ENCODE measurements at regions not wholly inside any gene's neighbourhood (a gene's known extent, or its start where the extent isn't known, plus 50 kb on each side); places are given as distances from the start of the nearest gene placed in this dataset.

- Mint-ChIP-seq H3K4me3 (no peak overlapping the region), H3K9me3 (ENCODE audit: insufficient read depth) (no peaks in the 10 kb centered on the region), H3K4me1 (no peaks in the 10 kb centered on the region), H3K27me3 (no peaks in the 10 kb centered on the region), H3K27ac (no peak overlapping the region)
- DNase-seq (no peak), ATAC-seq (ENCODE audit: low read depth) (no peak)
- Histone ChIP-seq H3K4me2 (replicated peaks; ENCODE audit: low read depth, low read length, poor library complexity, severe bottlenecking) (no peak overlapping the region), H3K4me1 (ENCODE audit: control insufficient read depth in 2 of 2, insufficient read depth in 2 of 2, low read length in 2 of 2) (no peaks in the 10 kb centered on the region), H2AFZ (ENCODE audit: insufficient read depth, low read depth, low read length, poor library complexity, severe bottlenecking) (no peak overlapping the region), H4K20me1 (ENCODE audit: control insufficient read depth, insufficient read depth, low read length, poor library complexity, severe bottlenecking) (no peaks in the 10 kb centered on the region), H3K36me3 (replicated peaks in 1 of 2; ENCODE audit: control extremely low read depth in 1 of 2, control insufficient read depth in 1 of 2, extremely low read depth in 1 of 2, insufficient read depth in 2 of 2, low read length in 1 of 2) (peaks cover 22 to 57% of the 10 kb centered on the region in 2 experiments), H3K27me3 (replicated peaks in 1 of 4; ENCODE audit: control extremely low read depth in 1 of 4, control insufficient read depth in 3 of 4, insufficient read depth in 4 of 4, low read length in 3 of 4) (no peaks in the 10 kb centered on the region), H3K4me3 (ENCODE audit: control extremely low read depth in 1 of 5, extremely low read depth in 1 of 5, insufficient read depth in 1 of 5, low read depth in 2 of 5, low read length in 4 of 5) (no peak overlapping the region), H3K9me3 (ENCODE audit: control extremely low read depth in 1 of 3, control insufficient read depth in 2 of 3, insufficient read depth in 1 of 3, low read length in 2 of 3) (no peaks in the 10 kb centered on the region), H3K79me2 (ENCODE audit: control insufficient read depth, insufficient read depth, low read length) (no peaks in the 10 kb centered on the region), H3K9ac (ENCODE audit: low read length) (no peak overlapping the region), H3K27ac (ENCODE audit: low read length in 2 of 2) (no peak overlapping the region)
- intact Hi-C loops (cut with micrococcal nuclease) = no loop called here
- CTCF ChIA-PET = interaction anchor here (0.6 kb wide), 1 partner anchor 38 kb away, joined by 3 read pairs; no protein-coding TSS in a partner anchor
- POLR2A ChIA-PET = no interaction called here
- TF ChIP-seq EZH2 (IDR thresholded peaks at IDR 0.05; ENCODE audit: borderline replicate concordance, insufficient read depth, low read depth, low read length, poor library complexity, severe bottlenecking) (no peak), CTCF (IDR thresholded peaks at IDR 0.05) (no peak)
Measured at GRCh38 chr6:144806222-144806621, 521.1 kb downstream of the UTRN start.

- Histone ChIP-seq H3K9ac (ENCODE audit: low read length) (no peak overlapping the region), H3K27ac (ENCODE audit: low read length in 2 of 2) (no peak overlapping the region), H3K27me3 (replicated peaks in 1 of 4; ENCODE audit: control extremely low read depth in 1 of 4, control insufficient read depth in 3 of 4, insufficient read depth in 4 of 4, low read length in 3 of 4) (no peaks in the 10 kb centered on the region), H3K9me3 (ENCODE audit: control extremely low read depth in 1 of 3, control insufficient read depth in 2 of 3, insufficient read depth in 1 of 3, low read length in 2 of 3) (no peaks in the 10 kb centered on the region), H3K4me3 (ENCODE audit: control extremely low read depth in 1 of 5, extremely low read depth in 1 of 5, insufficient read depth in 1 of 5, low read depth in 2 of 5, low read length in 4 of 5) (no peak overlapping the region), H3K4me2 (replicated peaks; ENCODE audit: low read depth, low read length, poor library complexity, severe bottlenecking) (no peak overlapping the region), H4K20me1 (ENCODE audit: control insufficient read depth, insufficient read depth, low read length, poor library complexity, severe bottlenecking) (no peaks in the 10 kb centered on the region), H3K4me1 (ENCODE audit: control insufficient read depth in 2 of 2, insufficient read depth in 2 of 2, low read length in 2 of 2) (no peaks in the 10 kb centered on the region), H2AFZ (ENCODE audit: insufficient read depth, low read depth, low read length, poor library complexity, severe bottlenecking) (no peak overlapping the region), H3K79me2 (ENCODE audit: control insufficient read depth, insufficient read depth, low read length) (no peaks in the 10 kb centered on the region), H3K36me3 (replicated peaks in 1 of 2; ENCODE audit: control extremely low read depth in 1 of 2, control insufficient read depth in 1 of 2, extremely low read depth in 1 of 2, insufficient read depth in 2 of 2, low read length in 1 of 2) (peaks cover 23 to 57% of the 10 kb centered on the region in 2 experiments)
- CTCF ChIA-PET = no interaction called here
- H3K4me3 Mint-ChIP-seq = no peak overlapping the region
- TF ChIP-seq EZH2 (IDR thresholded peaks at IDR 0.05; ENCODE audit: borderline replicate concordance, insufficient read depth, low read depth, low read length, poor library complexity, severe bottlenecking) = no peak
- TF ChIP-seq CTCF (IDR thresholded peaks at IDR 0.05) = no peak
- ATAC-seq (ENCODE audit: low read depth) (no peak), DNase-seq (no peak)
- no peak overlapping the region for H3K27ac Mint-ChIP-seq
- intact Hi-C loops (cut with micrococcal nuclease) = no loop called here
- no peaks in the 10 kb centered on the region for H3K27me3 Mint-ChIP-seq
- H3K4me1 Mint-ChIP-seq = no peaks in the 10 kb centered on the region
- H3K9me3 Mint-ChIP-seq (ENCODE audit: insufficient read depth) = no peaks in the 10 kb centered on the region
- POLR2A ChIA-PET = no interaction called here
- WGBS (ENCODE audit: insufficient coverage) = 100% methylated on average over 1 of the region's 1 CpG
Measured at GRCh38 chr6:144809120-144809519, 524.0 kb downstream of the UTRN start.
